IPS DF 4.7 (cell line): ENCODE measurements at regions not wholly inside any gene's neighbourhood (a gene's known extent, or its start where the extent isn't known, plus 50 kb on each side); places are given as distances from the start of the nearest gene placed in this dataset.

ENCODE experiments used
- DNase-seq: peaks from one replicate; pipeline ENCODE4 v3.0.0-alpha.2; 2013; ENCODE audit warnings: low spot score; ENCODE audit errors: extremely low read depth

GRCh38 chr2:221085341-221085900 is 486.7 kb downstream of the EPHA4 start:
- no peak for DNase-seq

- DNase-seq: no peak
Measured at GRCh38 chr2:221085936-221086335, 486.2 kb downstream of the EPHA4 start.

- no peak for DNase-seq
Measured at GRCh38 chr2:221087779-221088178, 484.3 kb downstream of the EPHA4 start.

- no peak for DNase-seq
Measured at GRCh38 chr2:221088506-221088905, 483.6 kb downstream of the EPHA4 start.

- no peak for DNase-seq
Measured at GRCh38 chr2:221095356-221095755, 476.7 kb downstream of the EPHA4 start.

GRCh38 chr2:221096706-221097567 is 475.2 kb downstream of the EPHA4 start:
- DNase-seq: no peak

GRCh38 chr2:221097568-221097915 is 474.6 kb downstream of the EPHA4 start:
- DNase-seq: no peak

- no peak for DNase-seq
Measured at GRCh38 chr2:221097949-221098348, 474.2 kb downstream of the EPHA4 start.

GRCh38 chr2:221100467-221101089 is 471.5 kb downstream of the EPHA4 start:
- DNase-seq: no peak

GRCh38 chr2:221102896-221103688 is 469.0 kb downstream of the EPHA4 start:
- no peak for DNase-seq

GRCh38 chr2:221103930-221104329 is 468.2 kb downstream of the EPHA4 start:
- DNase-seq: no peak

GRCh38 chr2:221104361-221104811 is 467.7 kb downstream of the EPHA4 start:
- no peak for DNase-seq

GRCh38 chr2:221106241-221106640 is 465.9 kb downstream of the EPHA4 start:
- no peak for DNase-seq

- DNase-seq: no peak
Measured at GRCh38 chr2:221107424-221107823, 464.7 kb downstream of the EPHA4 start.

GRCh38 chr2:221109552-221109951 is 462.6 kb downstream of the EPHA4 start:
- DNase-seq: no peak

GRCh38 chr2:221111739-221112138 is 460.4 kb downstream of the EPHA4 start:
- no peak for DNase-seq

GRCh38 chr2:221112744-221113143 is 459.4 kb downstream of the EPHA4 start:
- no peak for DNase-seq

- DNase-seq: no peak
Measured at GRCh38 chr2:221115944-221116343, 456.2 kb downstream of the EPHA4 start.

GRCh38 chr2:221120643-221121042 is 451.5 kb downstream of the EPHA4 start:
- no peak for DNase-seq

- no peak for DNase-seq
Measured at GRCh38 chr2:221123396-221123795, 448.7 kb downstream of the EPHA4 start.

- no peak for DNase-seq
Measured at GRCh38 chr2:221124532-221125240, 447.4 kb downstream of the EPHA4 start.
